HEK293 (cell line): ENCODE measurements at regions not wholly inside any gene's neighbourhood (a gene's known extent, or its start where the extent isn't known, plus 50 kb on each side); places are given as distances from the start of the nearest gene placed in this dataset.

Source experiments
- CTCF ChIP-seq: fragments of 450-650 bp; formaldehyde crosslinking; IDR thresholded peaks from 2 replicates; pipeline ENCODE4 v1.5.1; 2016; ENCODE audit warnings: missing biosample characterization, missing genetic modification characterization
- PATZ1 ChIP-seq: fragments of 450-650 bp; formaldehyde crosslinking; IDR thresholded peaks from 2 replicates; pipeline ENCODE4 v1.5.1; 2016; ENCODE audit warnings: missing biosample characterization, missing genetic modification characterization
- REST ChIP-seq: fragments of 450-650 bp; formaldehyde crosslinking; IDR thresholded peaks from 2 replicates; pipeline ENCODE4 v1.5.1; 2016; ENCODE audit warnings: missing biosample characterization, missing genetic modification characterization
- YY1 ChIP-seq: fragments of 450-650 bp; formaldehyde crosslinking; IDR thresholded peaks from 2 replicates; pipeline ENCODE4 v1.5.1; 2018; ENCODE audit warnings: missing biosample characterization, missing genetic modification characterization
- ZNF274 ChIP-seq, 2 experiments: fragments of 200-500 bp in 1 of 2; fragments of 450-650 bp in 1 of 2; sonication (Bioruptor generic) in 1 of 2; formaldehyde crosslinking in 1 of 2; IDR thresholded peaks; 2 replicates each; pipeline versions ENCODE4 v1.5.1 to v1.6.1; 2014 to 2016; ENCODE audit warnings: borderline replicate concordance in 1 of 2, inconsistent platforms in 1 of 2, low read length in 1 of 2, missing biosample characterization in 1 of 2, missing genetic modification characterization in 1 of 2
- ZNF629 ChIP-seq: fragments of 450-650 bp; formaldehyde crosslinking; IDR thresholded peaks from 2 replicates; pipeline ENCODE4 v1.5.1; 2017; ENCODE audit warnings: missing biosample characterization, missing genetic modification characterization
- ZNF830 ChIP-seq: fragments of 450-650 bp; IDR thresholded peaks from 2 replicates; pipeline ENCODE4 v1.5.0; 2018; ENCODE audit warnings: missing biosample characterization, missing genetic modification characterization, low read depth, mild to moderate bottlenecking, moderate library complexity
- TF ChIP-seq, protein P1 (sequence below): fragments of 450-650 bp; formaldehyde crosslinking; IDR thresholded peaks from 2 replicates; pipeline ENCODE4 v1.5.1; 2016; ENCODE audit warnings: missing biosample characterization, missing genetic modification characterization

DNA sequence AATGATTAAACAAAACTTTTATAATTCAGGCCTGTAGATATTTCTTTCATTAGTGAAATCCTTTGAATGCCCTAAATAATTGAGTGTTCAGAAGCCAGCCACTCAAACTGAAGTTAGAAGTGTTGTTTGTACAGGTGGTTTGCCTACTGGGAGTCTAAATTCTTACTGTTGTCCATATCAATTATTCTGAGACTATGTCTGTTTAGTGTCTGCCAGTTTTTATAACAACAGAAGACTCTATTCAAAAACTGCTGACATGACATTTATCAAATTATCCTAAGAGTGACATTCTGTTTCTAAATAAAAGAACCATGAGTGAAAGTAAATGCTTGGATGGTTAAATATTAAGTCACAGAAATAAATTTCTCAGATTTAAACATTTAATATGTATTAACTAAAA, 375.1 kb downstream of the FAT4 start:
- TF ChIP-seq CTCF (no peak), PATZ1 (tag by site-specific recombination) (no peak), ZNF629 (no peak), ZNF274 (IDR thresholded peaks at IDR 0.05; ENCODE audit: low read length) (no peak), ZNF274 (tag by site-specific recombination; IDR thresholded peaks at IDR 0.05; ENCODE audit: borderline replicate concordance) (no peak), YY1 (tag by site-specific recombination) (no peak), REST (tag by site-specific recombination) (no peak), ZNF830 (no peak)
- TF ChIP-seq, protein P1, sequence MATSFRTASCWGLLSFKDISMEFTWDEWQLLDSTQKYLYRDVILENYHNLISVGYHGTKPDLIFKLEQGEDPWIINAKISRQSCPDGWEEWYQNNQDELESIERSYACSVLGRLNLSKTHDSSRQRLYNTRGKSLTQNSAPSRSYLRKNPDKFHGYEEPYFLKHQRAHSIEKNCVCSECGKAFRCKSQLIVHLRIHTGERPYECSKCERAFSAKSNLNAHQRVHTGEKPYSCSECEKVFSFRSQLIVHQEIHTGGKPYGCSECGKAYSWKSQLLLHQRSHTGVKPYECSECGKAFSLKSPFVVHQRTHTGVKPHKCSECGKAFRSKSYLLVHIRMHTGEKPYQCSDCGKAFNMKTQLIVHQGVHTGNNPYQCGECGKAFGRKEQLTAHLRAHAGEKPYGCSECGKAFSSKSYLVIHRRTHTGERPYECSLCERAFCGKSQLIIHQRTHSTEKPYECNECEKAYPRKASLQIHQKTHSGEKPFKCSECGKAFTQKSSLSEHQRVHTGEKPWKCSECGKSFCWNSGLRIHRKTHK, result no peak
